NCI-H1436 (cell line): ENCODE measurements at regions not wholly inside any gene's neighbourhood (a gene's known extent, or its start where the extent isn't known, plus 50 kb on each side); places are given as distances from the start of the nearest gene placed in this dataset.
"Not testable (repeated sequence)": the region's sequence is repeated elsewhere in the genome, so short reads cannot be mapped to it uniquely, and the experiment has no call there.

Experiments used
- DNase-seq: peaks from one replicate; lab custom pipeline; 2025; lab: John Stamatoyannopoulos, UW

GRCh38 chr13:32828711-32829110, 187.5 kb upstream of the KL start:
- DNase-seq: no peak

GRCh38 chr13:32829269-32829668, 187.0 kb upstream of the KL start:
- no peak for DNase-seq

DNA sequence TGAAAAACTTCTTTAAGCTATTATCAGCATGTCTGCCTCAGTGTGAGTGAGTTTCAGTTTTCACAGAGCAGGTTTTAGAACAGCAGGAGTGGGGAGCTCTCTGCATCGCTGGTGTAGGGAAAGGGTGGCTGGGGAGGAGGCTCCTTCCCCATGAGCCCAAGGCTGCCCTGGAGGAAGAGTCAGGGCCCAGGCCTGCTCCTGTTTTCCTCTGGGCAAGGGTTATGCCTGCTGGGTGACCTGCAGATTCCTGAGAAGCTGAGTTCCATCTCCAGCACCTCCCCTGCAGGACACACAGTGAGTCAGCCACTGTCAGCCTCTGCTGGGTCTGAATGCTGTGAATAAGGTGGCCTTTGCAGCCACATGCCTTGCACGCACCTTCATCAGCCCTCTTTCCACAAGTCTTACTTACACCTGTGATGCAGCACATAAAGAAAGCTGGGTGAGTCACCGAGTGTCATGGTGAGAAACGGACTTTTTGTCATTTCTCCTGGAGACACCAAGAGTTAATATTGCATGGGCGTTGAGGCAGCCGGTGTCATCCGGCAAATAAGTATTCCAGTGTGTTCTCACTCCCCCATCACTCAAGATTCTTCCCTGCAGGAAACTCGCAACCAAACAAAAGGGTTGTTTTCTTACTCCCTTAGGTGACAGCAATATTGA, 186.4 kb upstream of the KL start:
- no peak for DNase-seq

DNA sequence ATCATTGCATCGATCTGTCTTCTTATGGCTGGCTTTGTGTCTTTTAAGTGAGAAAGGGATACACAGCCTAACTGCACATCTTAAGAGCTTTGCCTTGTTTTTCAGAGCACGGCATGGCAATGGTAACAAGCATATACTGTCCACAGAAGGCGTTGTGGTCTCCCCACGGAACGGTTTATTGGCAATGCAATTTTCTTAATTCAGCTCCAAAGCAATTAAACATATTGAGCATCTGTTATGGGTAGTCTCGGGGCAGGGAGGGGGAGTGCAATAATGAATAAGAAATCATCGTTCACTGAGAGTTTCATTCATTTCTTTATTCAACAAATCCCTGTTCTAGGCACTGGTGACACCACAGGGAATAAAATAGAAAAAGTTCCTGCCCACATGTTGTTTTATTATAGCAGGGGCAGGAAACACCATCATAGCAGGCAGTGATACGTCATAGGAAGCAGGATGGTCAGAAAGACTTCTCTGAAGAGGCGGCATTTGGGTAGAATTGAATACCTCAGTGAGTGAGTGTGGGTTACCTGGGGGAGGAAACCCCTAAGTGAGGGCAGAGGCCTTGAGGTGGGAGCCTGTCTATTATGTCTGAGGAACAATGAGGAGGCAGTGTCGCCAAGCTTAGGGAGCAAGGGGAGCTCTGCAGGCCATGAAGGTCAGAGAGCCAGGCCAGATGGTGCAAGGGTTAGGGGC, 185.7 kb upstream of the KL start:
- DNase-seq: no peak

DNA sequence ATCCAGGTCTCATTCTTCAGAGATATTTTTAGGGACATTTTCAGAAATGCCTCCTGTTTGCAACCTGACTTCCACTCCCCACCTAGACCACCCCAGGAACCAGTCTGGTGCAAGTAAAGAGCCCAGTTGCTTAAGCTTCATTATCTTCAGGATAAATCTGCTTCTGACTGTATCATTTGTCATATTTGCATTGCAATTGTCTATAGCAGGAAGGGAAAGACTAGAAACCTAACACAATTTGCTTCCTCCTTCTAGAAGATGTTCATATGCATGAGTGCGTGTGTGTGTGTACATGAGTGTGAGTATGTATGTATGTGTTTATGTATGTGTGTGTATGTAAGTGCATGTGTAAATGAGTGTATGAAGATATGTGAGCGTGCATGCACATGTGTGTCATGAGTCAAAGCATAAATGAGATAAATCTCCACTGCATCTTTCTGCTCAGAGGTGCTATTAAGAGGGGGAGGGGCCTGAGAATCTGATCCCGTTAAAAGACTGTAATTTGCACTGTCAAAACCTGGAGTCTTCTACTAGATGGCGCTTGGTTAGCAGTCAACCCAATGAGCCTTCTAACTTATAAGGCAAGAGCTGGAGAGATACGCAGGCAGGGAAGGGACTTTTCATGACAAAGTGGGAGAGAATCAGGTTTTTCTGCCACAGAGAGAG, 178.8 kb upstream of the KL start:
- peak; percentile 9 for DNase-seq

- DNase-seq: no peak
Measured at GRCh38 chr13:32837973-32838927, 178.0 kb upstream of the KL start.

- DNase-seq: peak; percentile 31
Measured at GRCh38 chr13:32838945-32839344, 177.3 kb upstream of the KL start.

GRCh38 chr13:32840113-32840512, 176.1 kb upstream of the KL start:
- DNase-seq: no peak

GRCh38 chr13:32840989-32841713, 175.1 kb upstream of the KL start:
- no peak for DNase-seq

DNA sequence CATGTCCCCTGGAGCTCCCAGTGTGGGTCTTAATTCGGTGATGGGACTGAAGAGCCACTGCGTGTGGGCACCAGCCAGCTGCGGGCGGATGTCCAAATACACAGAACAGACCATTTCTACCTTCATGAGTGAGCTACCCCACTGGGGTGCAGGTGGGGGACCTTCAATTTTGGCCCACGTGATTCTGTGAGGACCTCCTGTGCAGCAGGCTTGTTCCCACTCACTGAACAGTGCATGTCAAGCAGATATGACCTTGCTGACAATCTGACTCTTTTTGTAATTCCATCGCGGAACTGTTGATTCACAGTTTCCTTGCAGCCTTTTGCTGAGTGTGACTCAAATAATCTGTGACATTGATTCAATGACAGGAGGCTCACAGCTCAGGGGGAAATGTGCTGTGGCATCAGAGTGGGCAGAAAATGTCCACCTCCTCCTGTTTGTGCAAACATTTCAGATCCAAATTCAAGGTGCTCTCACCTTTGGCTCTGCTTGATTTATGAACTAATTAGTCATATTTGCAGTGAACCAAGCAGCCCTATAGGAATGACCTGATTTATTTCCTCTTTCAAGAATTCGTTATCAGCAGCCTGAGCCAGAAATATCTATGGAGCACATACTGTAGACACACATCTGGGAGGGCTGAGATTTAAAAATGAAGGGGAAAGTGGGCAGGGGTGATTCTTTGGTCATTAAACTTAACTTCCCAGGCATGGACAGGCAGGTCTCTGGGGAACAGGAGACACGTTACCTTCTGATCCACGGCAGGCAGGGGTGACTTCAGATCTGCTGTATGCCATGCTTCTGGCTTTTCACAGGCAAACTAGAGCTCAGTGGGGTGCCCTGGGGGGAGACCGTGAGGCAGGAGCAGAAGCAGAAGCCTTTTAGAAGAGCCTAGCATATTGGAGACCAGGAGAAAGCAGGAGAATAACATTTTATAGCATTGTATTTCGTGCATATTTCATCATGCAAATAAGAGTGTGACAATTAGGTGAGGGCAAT, 170.0 kb upstream of the KL start:
- no peak for DNase-seq

DNA sequence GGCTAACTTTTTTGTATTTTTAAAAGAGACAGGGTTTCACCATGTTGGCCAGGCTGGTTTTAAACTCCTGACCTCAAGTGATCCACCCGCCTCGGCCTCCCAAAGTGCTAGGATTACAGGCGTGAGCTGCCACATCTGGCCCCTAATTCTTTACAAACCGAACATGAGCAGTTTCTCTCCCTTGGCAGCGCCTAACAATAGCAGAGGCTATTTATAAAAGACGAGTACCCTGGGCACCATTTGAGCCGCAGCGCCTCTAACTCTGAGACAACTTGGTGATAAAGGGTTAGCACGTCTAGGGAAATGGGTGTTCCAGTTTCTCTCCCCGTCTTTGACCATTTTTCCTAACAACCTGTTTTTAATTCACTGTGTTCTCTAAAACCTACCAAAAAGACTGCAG, 168.2 kb upstream of the KL start:
- not testable (repeated sequence) for DNase-seq

DNA sequence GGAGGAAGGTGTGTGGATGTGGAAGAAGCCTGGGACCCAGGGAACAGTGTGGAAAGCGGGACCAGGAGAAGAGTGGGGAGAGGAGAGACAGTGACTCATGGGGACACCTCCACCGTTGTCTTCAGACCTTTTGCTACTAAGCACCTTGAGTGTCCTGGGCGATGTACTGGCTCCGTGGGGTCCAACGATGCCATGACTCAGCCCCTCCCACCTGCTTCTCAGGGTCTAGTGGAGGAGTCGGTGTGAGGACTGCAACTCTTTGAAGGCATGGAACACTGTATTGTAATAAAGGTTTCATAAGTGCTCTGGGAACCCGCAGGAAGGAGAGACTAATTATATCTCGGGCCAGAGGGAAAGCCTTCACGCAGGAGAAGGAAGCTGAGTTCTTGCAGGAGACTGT, 166.9 kb upstream of the KL start:
- DNase-seq: no peak

DNA sequence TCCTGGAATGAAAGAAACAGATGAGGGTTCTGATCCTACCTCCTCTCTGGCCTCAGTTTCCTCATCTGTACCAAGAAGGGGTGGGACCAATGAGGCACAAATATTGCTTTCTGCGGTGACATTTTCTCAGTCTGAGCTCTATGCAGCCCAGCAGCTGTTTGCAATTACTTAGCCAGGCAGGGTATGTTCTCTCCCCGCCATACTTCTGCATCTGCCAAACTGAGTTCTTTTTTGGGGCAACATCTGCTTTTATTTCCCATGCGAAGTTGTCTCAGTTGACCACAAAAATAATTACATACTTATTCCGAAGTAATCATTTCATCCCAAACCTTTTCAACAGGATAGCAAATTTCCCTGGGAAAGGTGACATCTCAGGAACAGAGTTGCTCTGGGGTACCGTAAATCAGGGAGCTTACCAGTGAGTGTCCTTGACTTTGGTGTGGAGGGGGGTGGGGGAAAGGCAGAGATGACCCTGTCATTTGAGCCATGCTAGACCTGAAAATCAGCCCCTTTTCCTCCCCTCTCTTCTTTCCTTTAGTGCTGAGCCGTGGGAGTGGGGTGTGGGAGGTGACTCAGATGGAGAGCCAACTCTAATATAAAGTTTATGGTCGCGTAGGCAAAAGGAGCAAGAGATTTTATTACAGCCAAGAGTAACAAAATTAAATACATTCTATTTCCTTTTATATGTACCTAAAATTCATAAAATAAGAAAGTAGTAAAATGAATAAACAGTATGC, 165.7 kb upstream of the KL start:
- DNase-seq: no peak

DNA sequence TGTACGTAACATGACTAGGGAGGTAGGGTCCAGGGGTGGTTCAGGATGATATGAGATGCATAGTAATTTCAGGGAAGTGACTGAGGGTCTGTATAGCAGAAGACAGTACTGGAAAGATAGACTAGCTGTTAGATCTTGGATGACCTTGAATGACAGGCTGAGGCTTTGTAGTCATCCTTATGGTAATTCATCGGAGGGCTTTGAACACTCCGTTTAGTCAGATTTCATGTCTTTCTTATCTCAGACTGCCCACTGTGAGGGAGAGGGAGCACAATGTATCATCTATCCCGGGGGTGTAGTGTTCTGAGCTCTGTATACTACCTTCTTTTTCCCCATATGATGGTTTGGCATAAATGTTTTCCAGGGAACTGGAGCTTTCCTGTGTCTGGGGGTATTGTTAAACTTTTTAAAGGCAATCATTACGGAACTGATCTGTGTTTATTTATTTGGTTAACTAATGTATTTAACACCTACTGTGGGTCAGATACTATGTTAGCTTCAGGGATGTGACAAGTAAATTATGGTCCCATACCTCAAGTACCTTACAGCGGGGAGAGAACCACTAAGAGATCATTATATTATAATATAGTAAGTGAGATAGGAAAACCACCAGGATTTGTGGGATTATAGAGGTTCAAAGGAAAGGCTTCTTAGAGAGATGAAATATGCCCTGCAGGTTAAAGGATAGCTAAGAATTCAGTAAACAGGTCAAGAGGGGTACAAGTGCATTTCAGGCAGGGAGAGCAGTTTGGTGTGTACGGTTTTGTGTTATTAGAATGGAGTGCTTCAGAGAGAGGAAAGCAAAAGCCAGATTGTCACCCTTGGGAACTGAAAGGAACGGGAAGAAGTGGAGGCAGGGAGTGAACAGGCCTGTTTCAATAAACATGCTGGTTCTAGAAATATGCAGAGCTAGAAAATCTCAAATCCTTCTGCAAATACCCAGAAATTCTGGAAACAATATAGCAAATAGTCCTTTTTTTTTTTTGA, 164.8 kb upstream of the KL start:
- no peak for DNase-seq

DNA sequence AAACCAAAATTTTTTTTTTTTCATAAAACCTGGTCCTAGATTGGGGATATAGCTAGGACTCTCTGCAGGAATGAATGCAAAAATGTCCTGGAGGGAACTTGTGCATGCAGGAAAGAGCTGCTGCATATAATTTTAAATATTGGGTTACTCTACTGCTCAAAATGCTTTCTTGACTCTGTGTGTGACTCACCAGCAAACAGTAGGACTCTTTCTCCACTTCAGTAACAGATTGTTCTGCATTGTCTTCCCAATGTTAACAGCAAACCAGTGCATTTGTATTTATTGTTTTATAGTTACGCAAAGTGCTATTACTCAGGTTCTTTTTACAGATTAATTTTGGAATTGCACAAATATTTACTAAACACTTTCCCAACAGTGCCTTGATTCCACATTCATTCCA, 163.7 kb upstream of the KL start:
- DNase-seq: no peak

GRCh38 chr13:32857077-32857476, 159.1 kb upstream of the KL start:
- DNase-seq: no peak

- DNase-seq: no peak
Measured at GRCh38 chr13:32857689-32858088, 158.5 kb upstream of the KL start.

DNA sequence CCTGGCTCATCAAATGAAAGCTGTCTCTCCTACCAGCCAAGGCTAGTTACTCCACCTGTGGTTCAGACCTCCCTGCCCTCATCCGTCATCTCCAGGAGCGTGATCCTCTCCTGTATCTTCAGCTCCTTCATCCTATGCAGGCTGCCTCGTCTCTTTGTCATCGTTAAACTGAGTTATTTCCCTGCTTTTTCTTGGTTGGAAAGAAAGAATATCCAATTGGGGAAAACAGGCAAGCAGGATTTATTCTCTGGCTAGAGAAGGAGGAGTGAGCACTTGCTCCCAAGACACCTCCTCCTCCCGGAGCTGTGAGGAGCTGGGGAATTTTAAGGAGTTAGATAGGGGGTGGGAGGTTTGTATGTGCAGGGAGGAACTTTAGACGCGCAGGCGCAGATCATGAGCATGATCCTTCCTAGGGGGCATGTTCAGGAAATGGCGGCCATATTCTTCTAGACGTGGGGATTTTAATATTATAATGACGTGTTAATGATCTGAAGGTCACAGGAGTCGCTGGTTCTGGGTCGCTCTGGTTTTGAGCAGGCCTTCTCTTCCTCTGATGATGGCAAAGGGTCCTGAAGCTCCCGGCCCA, 156.4 kb upstream of the KL start:
- no peak for DNase-seq
